ENCODE measurements at regions not wholly inside any gene's neighbourhood (a gene's known extent, or its start where the extent isn't known, plus 50 kb on each side); places are given as distances from the start of the nearest gene placed in this dataset.

DNA sequence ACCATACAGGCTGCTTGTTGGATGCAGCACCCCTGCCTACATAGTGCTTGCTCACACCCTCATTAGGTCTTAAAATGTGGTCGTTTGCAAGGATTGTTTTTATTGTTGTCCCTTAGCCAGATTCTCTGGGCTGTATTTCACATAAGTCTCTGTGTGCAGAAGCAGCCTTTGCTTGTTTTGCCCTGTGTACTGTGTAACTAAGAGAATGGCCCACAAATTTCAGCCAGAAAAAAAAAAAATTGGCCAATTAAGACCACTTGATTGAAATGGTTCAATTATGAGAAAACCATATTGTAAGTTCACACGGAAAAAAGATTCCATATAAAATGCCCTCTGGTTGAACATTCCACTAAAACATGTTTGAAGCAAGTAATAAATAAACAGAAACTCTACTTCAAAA, 377.1 kb upstream of the SOX11 start:
- no peak for FAIRE-seq

DNA sequence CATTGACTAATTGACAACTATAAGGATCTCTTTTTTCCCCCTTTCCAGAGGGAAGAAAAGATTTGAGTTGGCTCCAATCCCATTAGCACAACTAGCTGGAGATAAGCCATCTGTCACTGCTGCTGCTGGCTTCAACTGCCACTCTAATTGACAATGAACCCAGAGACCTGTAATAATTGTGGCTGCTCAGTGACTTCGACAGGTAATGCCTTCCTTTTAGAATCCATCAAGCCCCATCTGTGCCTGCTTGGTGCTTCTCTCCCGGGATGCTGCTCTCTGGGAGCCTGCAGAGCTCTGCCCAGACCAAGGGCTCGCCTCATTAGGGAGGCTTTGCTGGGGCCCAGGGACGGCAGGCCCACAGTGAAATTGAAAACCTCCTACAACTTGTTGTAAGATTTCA, 376.7 kb upstream of the SOX11 start:
- FAIRE-seq, result no peak

DNA sequence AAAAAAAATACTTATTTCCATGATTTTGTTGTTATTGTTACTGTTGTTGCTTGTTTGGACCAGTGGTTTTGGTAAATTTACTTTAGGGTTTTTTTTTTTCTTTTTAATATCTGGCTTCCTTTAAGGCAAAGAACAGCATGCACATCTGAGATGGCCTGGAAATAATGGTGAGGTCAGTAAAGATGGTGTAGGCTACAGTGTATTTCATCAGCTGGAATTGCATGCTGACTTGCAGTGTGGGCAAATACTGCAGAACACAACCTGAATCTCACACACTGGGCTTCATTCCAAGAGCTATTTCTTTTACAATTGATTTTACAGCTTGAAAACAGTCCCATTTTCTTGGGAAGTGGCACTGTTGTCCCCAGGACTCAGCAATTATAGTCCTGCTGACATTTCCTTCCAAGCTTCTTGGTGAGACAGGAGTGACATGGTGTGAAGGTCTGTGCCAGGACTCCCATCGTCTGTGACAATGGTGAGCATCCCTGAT, 376.1 kb upstream of the SOX11 start:
- no peak for FAIRE-seq

DNA sequence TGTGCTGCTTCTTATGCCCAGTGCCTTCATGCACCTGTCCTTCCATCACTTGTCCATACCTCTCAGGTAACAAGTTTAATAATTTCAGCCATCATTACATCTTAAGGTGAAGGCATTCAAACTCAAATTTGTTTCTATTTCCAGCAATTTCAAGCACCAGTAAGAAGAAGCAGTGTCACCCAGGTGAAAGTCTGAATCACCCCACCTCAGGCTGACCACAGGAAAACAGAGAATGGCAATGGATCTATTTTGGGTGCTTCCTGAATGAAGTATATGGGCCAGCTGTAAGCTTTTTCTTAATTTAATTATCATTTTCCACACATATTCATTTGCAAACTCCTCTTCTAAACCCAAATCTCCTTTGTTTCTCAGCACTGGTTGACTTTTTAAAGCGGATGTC, 372.7 kb upstream of the SOX11 start:
- no peak for FAIRE-seq

DNA sequence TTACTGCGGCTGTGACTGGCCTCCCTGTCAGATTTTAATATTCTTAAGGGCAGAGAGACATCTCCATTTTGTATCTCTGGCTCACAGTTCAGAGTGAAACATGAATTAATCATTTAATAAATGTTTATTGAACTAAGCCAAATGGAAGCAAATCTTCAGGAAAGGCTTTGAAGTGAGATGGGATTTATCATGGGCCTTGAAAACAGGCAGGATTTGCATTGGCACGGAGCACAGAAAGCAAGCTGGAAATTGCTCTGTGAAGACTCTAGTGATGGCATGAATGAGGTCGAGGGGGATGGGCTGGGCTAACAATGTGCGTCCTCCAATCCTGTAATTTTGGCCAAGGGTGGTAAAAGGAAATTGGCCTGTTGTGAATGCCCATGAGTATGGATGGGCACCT, 369.8 kb upstream of the SOX11 start:
- FAIRE-seq, result no peak

DNA sequence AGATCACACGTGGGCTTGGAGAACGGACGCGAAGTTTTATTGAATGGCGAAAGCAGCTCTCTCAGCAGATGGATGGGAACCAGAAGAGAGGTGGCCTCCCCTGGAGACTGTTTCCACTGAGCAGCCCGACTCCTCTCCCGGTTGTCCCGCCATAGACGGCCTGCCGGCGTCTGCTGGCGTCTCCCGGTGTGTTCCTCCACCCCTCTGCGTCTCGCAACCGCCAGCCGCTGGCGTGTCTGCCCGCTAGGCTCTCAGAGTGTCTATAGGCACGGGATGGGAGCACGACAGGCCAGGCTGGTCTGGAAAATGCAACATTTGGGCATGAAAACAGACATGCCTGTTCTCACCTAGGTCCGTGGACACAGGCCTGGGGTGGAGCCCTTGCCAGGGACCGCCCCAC, 366.7 kb upstream of the SOX11 start:
- no peak for FAIRE-seq

DNA sequence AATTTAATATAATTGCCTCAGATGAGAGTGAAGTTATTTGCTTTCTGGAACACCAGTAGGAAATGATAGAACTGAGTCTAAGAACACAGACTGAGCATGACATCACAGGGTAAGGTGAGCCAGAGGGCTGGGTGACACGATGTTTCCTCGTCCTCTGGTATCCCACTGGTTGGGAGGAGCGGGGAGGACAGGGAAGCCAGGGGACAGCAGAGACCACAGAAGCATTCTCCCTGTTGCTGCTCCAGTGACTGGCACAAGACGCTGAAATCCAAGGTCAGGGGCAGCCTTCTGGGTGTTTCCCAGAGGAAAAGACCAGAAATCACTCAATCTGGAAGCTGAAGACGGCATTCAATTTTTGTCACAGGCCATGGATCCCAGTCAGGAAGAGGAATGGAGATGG, 363.4 kb upstream of the SOX11 start:
- no peak for FAIRE-seq

DNA sequence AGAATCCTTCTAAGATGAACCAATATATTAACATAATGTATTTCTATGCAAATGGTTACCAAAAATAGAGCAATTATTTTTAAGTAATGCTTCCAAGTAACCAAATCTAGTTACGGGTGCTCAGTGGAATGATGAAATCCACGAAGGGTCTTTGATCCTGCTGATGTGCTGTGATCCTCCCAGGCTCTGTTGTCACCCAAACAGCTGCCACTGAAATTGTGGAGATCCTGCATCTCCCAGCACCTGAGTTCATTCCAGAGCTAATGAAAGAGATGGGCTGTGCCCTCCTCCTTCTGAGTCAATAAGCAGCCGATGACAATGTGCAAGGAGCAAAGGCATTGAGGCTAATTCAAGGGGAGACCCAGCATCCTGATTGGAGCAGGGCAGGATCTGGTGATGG, 362.4 kb upstream of the SOX11 start:
- FAIRE-seq, result no peak

DNA sequence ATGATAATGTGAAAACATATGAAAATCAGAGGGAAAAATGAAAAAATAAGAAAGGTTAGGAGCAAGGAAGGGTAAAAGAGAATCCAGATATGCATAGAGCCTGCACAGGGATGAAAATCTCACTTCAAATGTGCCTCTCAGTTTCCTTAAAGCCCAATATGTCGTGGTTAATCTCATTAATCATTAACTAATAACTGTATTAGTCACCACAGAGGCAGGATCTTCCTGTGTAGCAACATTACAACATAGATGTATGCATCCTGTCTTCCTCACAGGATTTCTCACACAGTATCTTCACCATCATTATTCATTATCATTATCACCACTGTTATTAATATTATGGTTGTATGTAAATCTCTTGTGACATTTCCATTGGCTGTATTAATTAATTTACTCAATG, 361.2 kb upstream of the SOX11 start:
- no peak for FAIRE-seq

DNA sequence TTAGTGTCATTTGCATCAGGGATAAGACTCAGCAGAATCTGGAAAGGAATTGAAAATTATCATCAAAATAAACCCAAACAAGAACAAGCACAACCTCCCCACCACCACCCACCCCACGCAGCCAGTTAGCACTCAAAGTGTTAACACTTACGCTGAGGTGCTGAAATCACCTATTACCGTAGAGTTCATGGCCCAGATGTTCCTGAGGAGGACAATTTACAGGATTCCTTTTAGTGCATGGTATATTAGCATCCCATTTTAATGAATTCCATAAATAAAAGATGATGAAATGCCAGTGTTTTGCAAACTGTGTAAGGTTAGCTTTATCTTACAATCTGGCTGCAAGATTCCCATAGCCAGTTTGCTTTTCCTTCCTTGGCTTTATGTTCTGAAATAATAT, 359.3 kb upstream of the SOX11 start:
- FAIRE-seq, result no peak

DNA sequence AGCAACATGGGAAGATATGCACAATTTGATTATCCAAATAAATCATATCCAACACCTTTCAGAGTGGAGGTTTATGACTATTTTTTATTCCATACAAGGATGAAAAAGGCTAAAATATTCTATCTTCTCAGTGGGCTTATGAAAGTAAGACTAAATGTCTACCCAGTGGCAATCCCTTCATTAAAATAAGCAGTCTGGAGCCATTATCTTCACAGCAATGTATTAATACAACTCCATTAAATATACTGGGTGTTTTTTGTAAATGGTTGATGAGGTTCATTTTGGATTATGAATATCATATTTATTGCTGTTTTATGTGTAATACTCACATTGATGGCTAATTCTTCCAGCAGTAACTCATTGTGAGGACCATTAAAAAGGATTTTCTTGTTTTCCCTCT, 352.7 kb upstream of the SOX11 start:
- no peak for FAIRE-seq

DNA sequence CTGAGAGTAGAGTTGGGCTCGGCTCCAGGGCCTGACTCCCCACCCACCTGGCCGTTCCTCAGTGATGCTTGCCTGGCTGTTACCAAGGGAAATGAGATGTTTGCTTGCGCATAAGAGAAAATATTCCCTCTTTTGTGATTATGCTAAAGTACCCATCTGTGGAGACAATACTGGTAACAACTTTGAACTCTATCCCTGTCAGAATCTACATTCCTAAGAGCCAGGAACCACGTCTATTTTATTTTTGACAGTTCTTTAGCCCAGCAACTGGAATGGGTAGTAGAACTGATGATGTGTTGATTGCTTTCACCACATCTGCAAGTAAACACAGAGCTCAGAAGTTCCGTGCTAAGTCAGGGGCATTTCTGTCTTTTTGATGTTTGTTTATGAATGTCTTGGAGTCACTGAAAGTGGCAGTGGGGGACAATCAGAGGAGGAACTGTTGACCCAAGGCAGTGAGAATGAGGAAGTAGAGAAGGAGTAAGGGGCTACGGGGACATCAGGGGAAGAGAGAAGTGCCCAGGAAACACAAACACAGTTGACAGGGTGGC, 348.3 kb upstream of the SOX11 start:
- no peak for FAIRE-seq

DNA sequence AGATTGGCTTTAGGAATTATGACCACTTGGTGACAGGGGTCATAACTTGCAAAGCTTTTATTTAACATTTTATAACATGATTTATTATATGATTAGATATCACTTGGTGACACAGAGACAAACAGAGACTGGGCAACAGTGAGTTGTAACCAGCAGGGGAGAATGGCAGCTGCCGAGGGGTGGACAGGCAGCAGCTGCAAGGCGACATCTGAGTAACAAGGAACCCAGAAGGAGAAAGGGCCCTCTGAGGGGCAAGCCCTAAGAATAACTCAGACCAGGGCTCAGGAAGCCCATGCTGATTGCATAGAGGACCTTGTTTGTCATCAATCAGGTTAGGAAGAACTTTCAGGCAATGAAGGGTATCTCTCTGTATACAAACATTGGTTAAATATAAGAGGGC, 339.9 kb upstream of the SOX11 start:
- no peak for FAIRE-seq

DNA sequence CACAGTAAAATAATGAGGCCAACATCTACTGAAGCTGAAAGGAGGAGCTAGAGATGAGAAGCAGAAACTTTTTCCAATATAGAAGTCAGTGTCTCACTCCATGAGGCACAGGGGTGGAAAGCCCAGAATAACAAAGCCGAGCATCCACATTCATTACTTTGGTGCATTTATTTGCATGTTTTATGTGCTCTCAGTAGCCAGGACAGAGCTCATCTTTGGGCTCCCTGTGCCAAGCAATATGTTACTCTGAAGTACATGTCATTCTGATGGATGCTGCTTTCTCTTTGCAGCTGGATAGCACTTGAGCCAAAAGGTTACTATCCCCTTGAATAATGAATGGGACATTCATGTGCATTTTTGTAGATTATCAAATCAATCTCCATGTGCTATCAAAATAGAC, 338.6 kb upstream of the SOX11 start:
- no peak for FAIRE-seq

DNA sequence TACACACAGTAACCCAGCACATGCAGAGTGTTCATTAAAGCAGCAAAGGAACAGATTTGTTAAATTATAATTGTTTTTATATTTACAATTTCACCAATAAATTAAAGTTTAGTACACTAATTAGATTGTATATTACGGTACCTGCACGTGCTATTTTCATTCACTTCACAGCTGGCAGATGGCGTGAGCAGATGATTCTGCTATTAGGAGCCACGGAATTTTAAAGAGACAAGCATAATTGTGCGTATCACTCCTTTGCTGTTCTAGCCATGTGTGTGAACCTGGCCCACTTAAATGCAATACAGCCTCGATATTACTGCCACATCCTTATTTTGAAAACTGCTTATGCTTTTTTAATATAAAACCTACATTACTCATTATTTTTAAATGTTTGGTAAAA, 332.8 kb upstream of the SOX11 start:
- no peak for FAIRE-seq

DNA sequence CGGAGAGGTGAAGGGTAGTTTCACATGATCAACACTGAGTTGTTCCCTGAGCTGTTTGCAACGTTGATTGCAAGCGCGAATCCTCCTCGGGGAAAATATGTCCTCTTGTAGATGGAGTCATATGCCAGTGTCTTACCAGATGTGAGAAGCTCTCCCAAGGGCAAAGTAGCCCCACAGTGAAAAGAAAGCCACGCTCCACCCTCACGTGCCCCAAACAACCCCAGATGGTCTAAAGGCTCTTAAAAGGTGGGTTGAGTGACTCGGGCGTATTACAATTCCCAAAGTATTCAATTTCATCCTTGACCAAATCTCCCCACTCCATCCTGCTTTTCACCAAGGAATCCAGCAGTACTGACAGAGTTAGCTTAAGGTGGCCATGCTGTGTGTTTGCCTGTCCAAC, 332.1 kb upstream of the SOX11 start:
- FAIRE-seq, result no peak

DNA sequence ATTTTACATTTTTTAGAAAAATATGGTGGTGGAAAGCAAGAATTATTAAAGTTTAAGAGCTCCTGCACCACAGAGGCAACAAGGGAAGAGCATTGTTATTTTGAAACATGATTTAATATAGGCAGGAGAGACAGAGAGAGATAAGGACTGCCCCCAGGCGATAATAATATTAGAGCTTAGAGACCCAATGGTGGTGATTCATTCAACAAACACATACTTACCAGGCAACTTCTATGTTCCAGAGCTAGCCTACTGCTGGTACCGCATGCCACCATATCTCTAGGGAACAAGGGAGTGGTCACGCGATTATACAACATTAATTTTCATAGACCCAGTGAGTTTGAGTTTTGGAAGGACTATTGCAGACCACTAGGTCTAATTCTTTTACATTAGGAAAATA, 327.8 kb upstream of the SOX11 start:
- no peak for FAIRE-seq

DNA sequence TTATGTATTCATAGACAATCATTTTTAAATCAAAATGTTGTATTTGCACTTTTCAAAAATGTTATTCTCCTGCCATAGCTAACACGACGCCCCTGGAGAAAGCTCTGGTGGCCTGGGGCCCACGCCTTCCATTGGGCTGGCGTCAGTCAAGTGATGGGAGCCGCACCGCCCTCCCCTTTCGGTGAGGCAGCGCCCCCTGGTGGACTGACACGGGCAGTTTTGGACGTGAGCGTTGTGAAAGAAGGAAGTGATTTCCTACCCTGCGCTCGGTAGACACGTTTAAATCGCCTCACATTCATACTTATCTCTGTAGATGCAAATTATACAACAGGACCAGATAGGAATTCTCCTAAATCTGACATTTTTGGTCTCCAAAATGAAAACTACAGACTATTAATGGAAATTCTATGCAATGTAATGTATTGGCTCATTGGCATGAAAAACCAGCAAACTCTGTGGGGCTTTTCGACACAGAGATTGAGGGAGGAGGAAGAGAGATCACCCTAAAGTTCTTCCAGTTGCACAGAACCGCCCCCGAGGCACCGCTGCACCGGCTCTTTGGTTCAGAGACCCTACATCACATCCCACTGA, 326.2 kb upstream of the SOX11 start:
- FAIRE-seq, result no peak

DNA sequence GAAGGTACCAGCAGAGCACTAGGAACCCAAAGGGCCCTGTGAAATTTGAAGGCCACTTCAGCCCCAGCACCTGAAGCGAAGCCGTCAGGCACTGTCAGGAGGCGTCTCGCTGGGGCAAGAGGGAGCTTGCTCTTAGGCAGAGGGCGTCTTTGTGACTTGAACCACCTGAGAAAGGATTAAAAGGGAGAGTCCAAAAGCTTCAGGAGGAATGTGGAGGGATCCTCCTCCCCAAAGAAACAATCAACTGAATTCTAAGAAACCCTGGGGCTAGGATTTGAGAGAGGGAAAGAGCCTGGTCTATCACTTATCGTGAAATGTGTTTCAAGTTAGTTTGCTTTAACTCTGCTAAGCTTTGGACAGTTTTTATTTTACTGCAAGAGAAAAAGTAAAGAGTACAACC, 324.9 kb upstream of the SOX11 start:
- no peak for FAIRE-seq

DNA sequence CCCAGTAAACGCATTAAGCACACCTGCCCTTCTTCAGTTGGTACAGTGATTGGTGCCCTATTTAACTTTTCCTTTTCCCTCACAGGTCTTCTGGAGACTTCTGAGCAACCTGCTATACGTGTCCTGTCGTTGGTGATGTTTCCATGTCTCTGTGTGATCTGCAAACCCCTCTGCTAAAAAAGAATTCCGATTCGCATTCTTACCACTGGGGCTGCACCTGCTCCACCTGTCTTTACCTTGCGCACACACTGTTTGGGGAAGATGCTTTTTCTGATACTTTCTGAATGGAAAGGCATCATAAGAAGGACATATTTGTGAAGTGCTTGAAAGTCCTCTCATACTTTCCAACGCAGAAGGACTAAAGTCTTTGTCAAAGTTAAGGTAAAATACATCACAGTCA, 323.9 kb upstream of the SOX11 start:
- no peak for FAIRE-seq

DNA sequence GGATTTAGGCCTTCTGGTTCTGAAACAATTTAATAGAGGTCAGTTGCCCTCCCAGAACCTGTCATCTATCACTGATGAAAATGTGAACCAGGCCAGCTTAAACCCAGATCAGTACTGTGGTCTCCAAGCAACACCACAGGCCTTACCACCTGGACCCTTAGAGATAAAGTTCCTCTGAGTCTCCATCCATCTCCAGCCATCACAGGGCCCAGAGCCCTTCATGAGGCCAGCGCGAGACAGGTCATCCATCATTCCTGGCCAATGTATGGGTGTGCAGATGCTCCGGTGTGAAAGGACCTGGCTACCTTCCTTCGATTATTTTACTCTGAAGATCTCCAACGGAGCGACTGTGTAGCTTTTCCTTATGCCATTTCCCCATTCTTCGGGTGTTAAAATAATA, 322.7 kb upstream of the SOX11 start:
- no peak for FAIRE-seq

DNA sequence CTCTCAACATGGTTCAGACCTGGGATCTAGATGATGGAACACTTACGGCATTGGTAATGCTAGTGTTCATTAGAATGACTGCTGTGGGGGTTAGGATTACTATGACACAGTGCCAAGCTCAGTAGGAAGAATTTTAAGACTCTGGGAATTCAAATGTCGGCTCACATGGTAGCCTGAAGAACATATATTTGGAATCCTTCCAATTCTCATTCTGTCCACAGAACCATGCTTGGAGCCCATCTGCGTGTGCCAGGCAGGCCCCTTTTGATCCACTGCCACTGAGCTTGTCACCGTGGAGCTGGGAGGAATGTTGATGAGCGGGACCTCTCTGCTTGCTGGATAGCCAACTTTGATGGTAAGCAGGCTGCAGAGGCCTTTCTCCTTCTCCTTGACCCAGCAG, 322.0 kb upstream of the SOX11 start:
- no peak for FAIRE-seq

DNA sequence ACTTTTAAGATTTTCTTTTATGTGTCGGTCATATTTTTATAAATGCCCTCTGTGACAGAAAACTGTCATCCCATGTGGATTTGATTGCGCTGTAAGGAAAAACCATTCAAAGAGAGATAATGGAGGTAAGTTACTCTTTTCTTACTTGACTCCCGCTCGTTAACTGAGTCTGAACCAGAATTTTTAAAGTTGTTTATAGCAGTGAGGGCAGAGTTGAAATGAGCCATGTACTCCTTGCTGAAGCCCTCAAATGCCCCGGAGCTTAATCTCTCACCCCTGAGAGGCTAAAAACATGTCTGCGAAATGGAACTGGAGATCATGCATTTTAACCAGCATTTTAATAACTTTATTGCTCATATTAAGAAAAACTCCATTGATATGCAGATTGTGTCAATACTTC, 320.0 kb upstream of the SOX11 start:
- FAIRE-seq, result no peak

DNA sequence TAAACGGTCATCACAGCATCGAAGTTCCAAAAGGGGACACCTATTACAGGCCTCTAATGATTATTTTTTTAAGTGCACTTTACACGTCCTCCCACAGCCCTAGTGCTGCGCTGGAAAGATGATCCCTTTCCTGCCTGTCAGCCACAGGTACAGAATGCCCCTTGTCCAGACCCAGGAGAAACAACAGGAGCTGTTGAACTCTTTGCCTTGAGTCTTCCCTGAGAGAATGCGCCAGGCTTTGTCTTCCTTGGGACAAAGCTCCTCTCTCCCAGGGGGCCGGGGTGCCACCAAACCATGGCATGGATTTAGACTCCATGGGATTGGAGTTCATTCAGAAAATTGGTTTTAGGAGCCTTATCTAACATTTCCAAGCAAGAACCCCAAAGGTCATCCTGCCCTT, 319.0 kb upstream of the SOX11 start:
- FAIRE-seq, result no peak

DNA sequence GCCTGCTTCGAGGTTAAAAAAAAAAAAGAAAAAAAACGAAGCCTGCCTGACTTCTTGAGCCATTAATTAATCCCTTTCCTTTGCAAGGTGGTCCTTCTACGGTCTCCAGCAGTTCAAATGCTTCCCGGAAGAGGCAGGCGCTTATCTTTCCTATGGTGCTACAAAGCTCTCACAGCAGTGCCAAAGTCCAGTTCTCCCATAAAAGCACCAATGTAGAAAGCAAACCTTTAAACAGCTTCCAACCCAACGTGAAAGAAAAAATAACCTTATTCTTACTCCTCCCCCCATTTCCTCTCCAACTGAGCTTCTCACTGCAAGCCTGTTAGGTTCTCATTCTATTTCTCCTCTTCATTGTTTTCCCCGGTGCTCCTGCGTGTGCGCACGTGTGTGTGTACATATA, 317.4 kb upstream of the SOX11 start:
- no peak for FAIRE-seq

DNA sequence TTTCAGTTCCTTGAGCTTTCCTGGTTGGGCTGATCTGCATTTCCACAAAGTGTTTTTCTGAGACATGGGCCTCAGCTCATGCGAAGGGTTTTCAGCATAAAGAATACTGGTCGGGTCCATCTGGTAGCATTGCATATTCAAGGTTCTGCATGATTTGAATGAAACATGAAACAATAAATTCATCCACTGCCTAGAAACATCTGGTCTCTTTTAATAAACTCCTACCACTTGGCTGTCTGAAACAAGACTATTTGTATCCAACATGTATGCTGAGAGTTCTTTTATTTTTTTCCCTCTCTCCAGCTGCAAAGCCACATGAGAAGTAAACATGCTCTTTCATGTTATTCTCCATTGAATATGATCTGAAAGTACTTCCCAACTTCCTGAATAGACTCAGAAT, 314.9 kb upstream of the SOX11 start:
- no peak for FAIRE-seq

Data from TTC549 (cell line).